Left ventricle myocardium superior (tissue), 1 donor: ENCODE measurements at regions not wholly inside any gene's neighbourhood (a gene's known extent, or its start where the extent isn't known, plus 50 kb on each side); places are given as distances from the start of the nearest gene placed in this dataset.

Experiments
- ATAC-seq: fragments of 200-7000 bp; cut with Tn5 transposase; one replicate; pipeline ENCODE4 v1.9.1; 2020; ENCODE audit warnings: mild to moderate bottlenecking, moderate library complexity
- DNase-seq: peaks from one replicate; pipeline ENCODE4 v3.0.0-alpha.2; 2020
- intact Hi-C: fragments of 100-400 bp; cut with micrococcal nuclease; formaldehyde crosslinking; loops from one replicate; pipeline ENCODE4 v1.11.0; 2022
- donor health status: DM: no; HTN: yes; CAD: no; lungs with severe emphysema.

- DNase-seq: no peak
- intact Hi-C loops: loop anchor here (10.0 kb wide), 1 partner anchor 147 kb away; no protein-coding TSS in a partner anchor
- no peak for ATAC-seq
Observed at GRCh38 chr9:109907810-109908458, 127.9 kb downstream of the PALM2AKAP2 start.

- ATAC-seq (no peak), DNase-seq (no peak)
- intact Hi-C loops: loop anchor here (10.0 kb wide), 1 partner anchor 146 kb away; no protein-coding TSS in a partner anchor
Observed at GRCh38 chr9:109908459-109909390, 128.7 kb downstream of the PALM2AKAP2 start.

- ATAC-seq (peak; percentile 33), DNase-seq (no peak)
- intact Hi-C loops: no loop called here
Observed at GRCh38 chr9:109910671-109911518, 130.9 kb downstream of the PALM2AKAP2 start.

- intact Hi-C loops: no loop called here
- DNase-seq: no peak
- ATAC-seq: peak; percentile 41
Observed at GRCh38 chr9:109912082-109912582, 132.1 kb downstream of the PALM2AKAP2 start.

- ATAC-seq (no peak), DNase-seq (no peak)
- intact Hi-C loops: no loop called here
Observed at GRCh38 chr9:109912726-109913460, 132.9 kb downstream of the PALM2AKAP2 start.

- intact Hi-C loops: no loop called here
- ATAC-seq (no peak), DNase-seq (no peak)
Observed at GRCh38 chr9:109913461-109913810, 133.4 kb downstream of the PALM2AKAP2 start.

GRCh38 chr9:109914280-109915027, 134.5 kb downstream of the PALM2AKAP2 start:
- ATAC-seq (no peak), DNase-seq (no peak)
- intact Hi-C loops: no loop called here

- intact Hi-C loops: no loop called here
- ATAC-seq (peak; percentile 18), DNase-seq (no peak)
Observed at GRCh38 chr9:109916316-109916715, 136.3 kb downstream of the PALM2AKAP2 start.

GRCh38 chr9:109918339-109919163, 138.6 kb downstream of the PALM2AKAP2 start:
- peak; percentile 66 for ATAC-seq

GRCh38 chr9:109919736-109920408, 139.9 kb downstream of the PALM2AKAP2 start:
- ATAC-seq (no peak), DNase-seq (no peak)
- intact Hi-C loops: no loop called here

More at GRCh38 chr9:109918339-109919163, 138.6 kb downstream of the PALM2AKAP2 start:
- no peak for DNase-seq
- intact Hi-C loops: no loop called here

GRCh38 chr9:109922617-109923470, 142.8 kb downstream of the PALM2AKAP2 start:
- no peak for DNase-seq
- no peak for ATAC-seq
- intact Hi-C loops: no loop called here

GRCh38 chr9:109923471-109923760, 143.4 kb downstream of the PALM2AKAP2 start:
- no peak for ATAC-seq
- DNase-seq: no peak
- intact Hi-C loops: no loop called here

- ATAC-seq (no peak), DNase-seq (no peak)
- intact Hi-C loops: no loop called here
Observed at GRCh38 chr9:109923806-109924205, 143.8 kb downstream of the PALM2AKAP2 start.

GRCh38 chr9:109925799-109926198, 145.8 kb downstream of the PALM2AKAP2 start:
- intact Hi-C loops: no loop called here
- ATAC-seq: no peak
- no peak for DNase-seq

GRCh38 chr9:109926421-109926869, 146.4 kb downstream of the PALM2AKAP2 start:
- intact Hi-C loops: no loop called here
- DNase-seq (no peak), ATAC-seq (peak; percentile 38)

GRCh38 chr9:109931623-109932022, 151.6 kb downstream of the PALM2AKAP2 start:
- ATAC-seq (no peak), DNase-seq (no peak)
- intact Hi-C loops: no loop called here
